Epidermal melanocyte (primary cell): ENCODE measurements at regions not wholly inside any gene's neighbourhood (a gene's known extent, or its start where the extent isn't known, plus 50 kb on each side); places are given as distances from the start of the nearest gene placed in this dataset.
"Not testable (repeated sequence)": the region's sequence is repeated elsewhere in the genome, so short reads cannot be mapped to it uniquely, and the experiment has no call there.

ENCODE experiments used
- DNase-seq: peaks from one replicate; pipeline ENCODE4 v3.0.0; 2011; ENCODE audit warnings: low spot score; ENCODE audit not compliant: insufficient read length

- DNase-seq = no peak
Measured at GRCh38 chr7:67900456-67900855, 903.8 kb downstream of the TYW1 start.

DNA sequence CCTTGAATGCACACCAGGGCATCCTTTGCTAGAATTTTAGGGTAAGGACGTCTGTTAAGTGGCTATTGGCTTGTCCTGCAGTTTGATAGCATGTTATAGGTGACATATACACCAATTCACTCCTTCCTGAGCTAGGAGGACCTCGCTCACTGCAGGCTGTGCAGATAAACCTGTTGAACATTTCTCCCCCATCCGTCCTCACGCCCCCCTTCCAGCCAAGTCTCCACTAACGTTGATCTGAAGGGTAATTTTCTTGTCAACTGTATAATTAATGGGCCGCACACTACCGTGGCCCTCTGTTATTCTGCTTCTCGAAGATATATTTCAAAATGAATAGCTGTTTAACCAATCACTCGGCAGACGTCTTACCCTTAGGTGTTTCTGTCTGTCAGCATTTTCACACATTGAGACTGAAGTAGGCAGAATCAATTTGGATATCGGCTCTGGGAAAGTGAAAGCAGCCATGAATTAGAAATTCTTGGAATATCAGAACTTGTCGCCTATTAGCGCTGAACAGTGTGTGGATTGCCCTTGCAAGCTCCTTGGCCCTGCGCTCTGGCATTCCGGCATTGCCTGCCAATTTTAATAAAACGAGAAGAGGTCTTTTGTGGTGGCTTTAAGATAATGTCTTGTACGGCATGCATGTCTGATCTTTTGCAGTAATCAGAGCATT is 905.3 kb downstream of the TYW1 start:
- DNase-seq = no peak

DNA sequence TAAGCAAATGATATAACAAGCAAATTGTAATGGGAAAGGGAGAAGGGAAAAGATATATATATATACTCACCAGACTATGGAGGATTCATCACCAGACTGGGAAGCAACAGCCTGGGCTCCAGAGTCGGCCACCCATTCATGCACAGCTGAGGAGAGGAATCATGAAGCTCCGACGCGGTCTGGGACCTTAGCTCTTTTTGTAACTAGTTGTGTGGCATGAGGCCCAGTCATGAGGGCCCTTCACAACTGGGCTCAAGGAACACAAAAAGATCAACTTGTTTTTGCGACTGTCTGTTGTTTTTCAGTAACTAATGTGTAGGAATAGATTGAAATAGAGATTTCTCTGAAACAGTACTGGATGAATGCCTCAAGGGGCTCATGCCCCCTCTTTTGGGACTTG is 911.2 kb downstream of the TYW1 start:
- DNase-seq = no peak

DNA sequence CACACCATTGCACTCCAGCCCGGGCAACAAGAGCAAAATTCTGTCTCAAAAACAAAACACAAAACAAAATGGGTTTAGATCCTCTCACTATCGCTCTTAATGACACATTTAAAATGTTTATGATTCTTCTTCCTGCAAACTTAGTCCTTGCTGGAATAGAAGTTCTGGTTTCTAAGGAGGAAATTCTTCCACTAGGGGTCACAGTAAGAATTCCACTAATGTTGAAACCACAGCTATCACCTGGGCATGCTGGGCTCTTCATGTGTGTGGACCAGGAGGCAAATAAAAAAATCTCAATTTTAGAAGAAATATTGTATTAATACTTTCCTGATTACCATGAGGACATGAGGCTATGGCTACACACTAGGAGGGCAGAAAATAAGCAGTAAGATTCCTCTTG is 915.8 kb downstream of the TYW1 start:
- DNase-seq = no peak

DNA sequence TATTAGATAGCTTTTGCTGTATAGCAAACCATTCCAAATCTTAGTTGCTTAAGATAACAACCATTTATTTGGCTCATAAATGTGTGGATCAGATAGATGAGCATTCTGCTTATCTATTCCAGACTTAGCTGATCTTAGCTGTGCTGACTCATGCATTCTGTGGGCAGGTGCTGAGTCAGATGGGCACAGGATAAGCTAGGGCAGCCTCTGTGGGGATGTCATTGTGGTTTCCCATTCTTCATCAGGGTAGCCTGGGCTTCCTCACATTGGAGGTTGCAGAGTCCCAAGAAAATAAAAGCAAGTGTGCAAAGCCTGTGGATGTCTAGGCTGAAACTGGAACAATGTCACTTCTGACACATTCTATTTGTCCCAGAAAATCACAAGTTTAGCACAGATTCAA is 917.0 kb downstream of the TYW1 start:
- no peak for DNase-seq

- DNase-seq = not testable (repeated sequence)
Measured at GRCh38 chr7:67916111-67916510, 919.5 kb downstream of the TYW1 start.

GRCh38 chr7:67916571-67917436 is 920.2 kb downstream of the TYW1 start:
- no peak for DNase-seq

GRCh38 chr7:67917437-67917755 is 920.8 kb downstream of the TYW1 start:
- no peak for DNase-seq

GRCh38 chr7:67918158-67918557 is 921.5 kb downstream of the TYW1 start:
- DNase-seq = no peak

GRCh38 chr7:67923286-67923685 is 926.7 kb downstream of the TYW1 start:
- DNase-seq = no peak

- no peak for DNase-seq
Measured at GRCh38 chr7:67928141-67928540, 931.5 kb downstream of the TYW1 start.

DNA sequence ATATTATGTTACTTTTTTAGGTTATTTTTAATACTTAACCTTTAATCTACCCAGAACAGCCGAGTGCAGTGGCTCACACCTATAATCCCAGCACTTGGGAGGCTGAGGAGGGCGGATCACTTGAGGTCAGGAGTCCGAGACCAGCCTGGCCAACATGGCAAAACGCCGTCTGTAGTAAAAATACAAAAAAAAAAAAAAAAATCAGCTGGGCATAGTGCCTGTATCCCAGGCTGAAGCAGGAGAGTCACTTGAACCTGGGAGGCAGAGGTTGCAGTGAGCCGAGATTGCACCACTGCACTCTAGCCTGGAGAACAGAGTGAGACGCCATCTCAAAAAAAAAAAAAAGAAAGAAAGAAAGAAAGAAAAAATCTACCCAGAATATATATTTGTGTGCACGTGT is 939.8 kb downstream of the TYW1 start:
- not testable (repeated sequence) for DNase-seq

- DNase-seq = no peak
Measured at GRCh38 chr7:67940400-67940799, 943.8 kb downstream of the TYW1 start.

DNA sequence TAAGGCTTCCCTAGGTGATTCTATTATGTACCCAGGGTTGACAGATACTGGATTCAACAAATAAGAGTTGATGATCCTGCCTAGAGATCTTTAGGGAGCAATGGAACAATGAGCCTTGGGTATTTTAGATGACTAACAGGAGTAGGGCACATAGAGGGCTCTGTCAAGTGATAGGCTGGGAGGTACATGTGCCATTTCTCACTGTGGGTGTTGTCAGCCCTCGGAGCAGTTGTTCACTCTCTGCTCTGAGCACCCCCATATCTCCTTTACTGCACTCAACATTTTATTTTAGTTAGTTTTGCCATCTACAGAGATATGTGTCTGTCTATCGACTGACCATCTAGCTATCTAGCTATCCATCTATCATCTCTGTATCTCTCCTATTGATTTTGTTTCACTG is 950.6 kb downstream of the TYW1 start:
- no peak for DNase-seq

- DNase-seq = no peak
Measured at GRCh38 chr7:67947646-67948045, 951.0 kb downstream of the TYW1 start.

DNA sequence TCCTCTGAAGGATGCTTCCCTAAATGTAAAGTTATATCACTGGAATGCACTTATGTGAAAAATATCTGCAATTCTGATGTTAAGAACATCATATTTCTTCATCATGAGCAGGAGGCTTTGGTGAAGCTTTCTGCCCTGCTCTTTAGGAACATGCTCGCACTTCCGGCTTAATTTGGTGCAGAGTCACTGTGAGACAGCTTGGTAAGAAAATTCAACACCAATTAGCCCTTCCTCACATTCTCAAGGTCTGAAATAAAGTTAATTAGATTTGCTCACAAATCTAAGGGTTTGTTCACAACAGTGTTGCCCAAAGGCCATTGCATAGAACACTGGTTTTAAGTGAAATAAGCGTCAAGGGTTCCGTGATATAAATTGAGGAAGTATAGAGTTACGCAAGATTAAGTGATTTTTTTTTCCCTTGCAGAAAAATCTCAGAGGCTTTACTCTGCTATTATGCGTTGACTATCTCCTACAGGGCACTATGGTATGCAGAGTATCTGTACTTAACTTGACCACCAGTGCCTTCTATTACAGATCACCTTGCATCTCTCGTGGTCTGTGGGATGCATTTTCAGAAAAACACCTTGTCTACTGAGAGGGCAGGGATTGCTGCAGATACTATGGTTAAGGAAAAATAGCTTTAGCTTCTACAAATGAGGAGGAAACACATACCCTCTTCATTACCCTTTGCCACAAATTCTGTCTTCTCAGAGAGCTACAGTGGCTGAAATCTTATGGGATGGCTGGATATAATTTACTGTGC is 953.9 kb downstream of the TYW1 start:
- no peak for DNase-seq

GRCh38 chr7:67955061-67955460 is 958.4 kb downstream of the TYW1 start:
- no peak for DNase-seq

DNA sequence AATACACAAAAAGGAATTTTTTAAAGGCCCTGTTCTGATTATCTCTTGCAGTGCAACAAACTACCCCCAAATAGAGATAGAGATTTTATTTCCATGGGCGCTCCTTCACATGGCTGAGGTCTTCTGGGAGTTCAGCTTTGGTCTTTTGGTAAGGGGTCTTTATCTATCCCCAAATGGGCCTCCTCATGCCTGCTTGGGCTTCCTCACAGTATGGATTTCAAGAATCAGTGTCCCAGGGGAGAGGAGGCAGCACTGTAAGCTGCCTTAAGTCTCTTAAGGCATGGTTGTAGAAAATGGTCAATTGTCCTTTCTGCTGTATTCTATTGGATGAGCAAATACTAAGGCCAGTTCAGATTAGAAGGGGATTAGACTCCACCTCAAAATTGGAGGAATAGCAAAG is 966.2 kb downstream of the TYW1 start:
- no peak for DNase-seq

DNA sequence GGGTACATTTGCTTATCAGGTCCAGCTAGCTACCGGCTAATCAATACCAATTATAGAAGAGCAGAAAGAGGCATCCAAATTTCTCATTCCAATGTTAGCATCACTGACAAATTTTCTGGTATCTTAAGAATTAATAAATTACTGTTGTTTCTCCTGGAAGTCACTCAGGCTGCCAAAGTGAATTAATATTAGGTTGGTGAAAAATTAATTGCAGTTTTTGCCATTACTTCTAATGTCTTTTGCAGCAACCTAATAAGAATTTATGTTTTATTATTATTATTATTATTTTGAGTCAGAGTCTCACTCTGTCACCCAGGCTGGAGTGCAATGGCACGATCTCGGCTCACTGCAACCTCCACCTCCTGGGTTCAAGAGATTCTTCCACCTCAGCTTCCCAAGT is 979.9 kb downstream of the TYW1 start:
- no peak for DNase-seq

GRCh38 chr7:67983486-67983885 is 986.9 kb downstream of the TYW1 start:
- no peak for DNase-seq

DNA sequence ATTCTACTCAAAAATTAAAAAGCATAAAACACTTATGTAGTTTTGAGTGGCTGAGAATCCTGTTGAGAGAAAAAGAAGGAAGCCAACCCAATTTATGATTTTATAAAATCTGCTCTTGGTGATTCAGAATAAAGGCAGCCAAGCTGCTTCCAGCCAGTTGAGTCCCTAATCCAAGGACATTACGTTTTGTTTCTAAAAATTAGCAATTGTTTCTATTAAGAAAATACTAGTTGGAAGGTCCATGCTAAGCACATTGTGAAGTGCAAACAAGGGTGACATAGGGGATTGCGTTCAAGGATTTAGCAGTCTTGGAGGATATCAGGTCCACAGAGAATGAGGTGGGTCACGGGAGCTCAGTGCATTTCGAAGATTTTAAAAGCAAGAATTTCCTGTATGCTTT is 987.7 kb downstream of the TYW1 start:
- DNase-seq = no peak

- no peak for DNase-seq
Measured at GRCh38 chr7:67989142-67989541, 992.5 kb downstream of the TYW1 start.
